NCI-H1694 treated with DMSO at 0.1 percent for 48 hours (cell line): ENCODE measurements at regions not wholly inside any gene's neighbourhood (a gene's known extent, or its start where the extent isn't known, plus 50 kb on each side); places are given as distances from the start of the nearest gene placed in this dataset.

Source experiments
- DNase-seq: peaks from one replicate; lab custom pipeline; 2025; lab: John Stamatoyannopoulos, UW

GRCh38 chrX:143206966-143207365 is 181.2 kb downstream of the SPANXN4 start:
- no peak for DNase-seq

GRCh38 chrX:143171703-143172102 is 146.0 kb downstream of the SPANXN4 start:
- DNase-seq = no peak

GRCh38 chrX:143165778-143166177 is 140.1 kb downstream of the SPANXN4 start:
- DNase-seq = no peak

GRCh38 chrX:143139681-143140080 is 114.0 kb downstream of the SPANXN4 start:
- no peak for DNase-seq

GRCh38 chrX:143121477-143121876 is 95.7 kb downstream of the SPANXN4 start:
- DNase-seq = no peak

GRCh38 chrX:143115466-143115865 is 89.7 kb downstream of the SPANXN4 start:
- no peak for DNase-seq

GRCh38 chrX:143095816-143096215 is 70.1 kb downstream of the SPANXN4 start:
- no peak for DNase-seq

GRCh38 chrX:143095321-143095720 is 69.6 kb downstream of the SPANXN4 start:
- DNase-seq = peak; percentile 0

GRCh38 chrX:143094417-143095023 is 68.8 kb downstream of the SPANXN4 start:
- no peak for DNase-seq
